ENCODE measurements at regions not wholly inside any gene's neighbourhood (a gene's known extent, or its start where the extent isn't known, plus 50 kb on each side); places are given as distances from the start of the nearest gene placed in this dataset.

DNA sequence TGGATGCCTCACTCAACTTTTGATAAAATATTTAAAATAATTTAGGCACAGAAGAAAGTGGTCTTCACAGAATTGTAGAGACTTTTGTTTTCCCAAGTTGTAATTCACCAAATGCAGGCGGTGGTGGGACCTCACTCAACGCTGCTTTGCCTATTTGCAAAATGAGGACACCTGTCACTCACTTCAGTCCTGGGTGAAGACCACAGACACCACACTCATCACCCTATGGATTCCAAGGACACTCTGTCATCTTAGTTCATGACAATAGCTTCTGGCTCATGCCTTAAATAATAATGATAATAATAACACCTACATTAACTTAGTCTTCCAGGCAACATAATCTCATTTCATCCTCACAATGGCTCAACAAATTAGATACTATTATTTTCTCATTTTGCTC lies 234.4 kb downstream of the RNF152 start:
- TF ChIP-seq, protein P1, sequence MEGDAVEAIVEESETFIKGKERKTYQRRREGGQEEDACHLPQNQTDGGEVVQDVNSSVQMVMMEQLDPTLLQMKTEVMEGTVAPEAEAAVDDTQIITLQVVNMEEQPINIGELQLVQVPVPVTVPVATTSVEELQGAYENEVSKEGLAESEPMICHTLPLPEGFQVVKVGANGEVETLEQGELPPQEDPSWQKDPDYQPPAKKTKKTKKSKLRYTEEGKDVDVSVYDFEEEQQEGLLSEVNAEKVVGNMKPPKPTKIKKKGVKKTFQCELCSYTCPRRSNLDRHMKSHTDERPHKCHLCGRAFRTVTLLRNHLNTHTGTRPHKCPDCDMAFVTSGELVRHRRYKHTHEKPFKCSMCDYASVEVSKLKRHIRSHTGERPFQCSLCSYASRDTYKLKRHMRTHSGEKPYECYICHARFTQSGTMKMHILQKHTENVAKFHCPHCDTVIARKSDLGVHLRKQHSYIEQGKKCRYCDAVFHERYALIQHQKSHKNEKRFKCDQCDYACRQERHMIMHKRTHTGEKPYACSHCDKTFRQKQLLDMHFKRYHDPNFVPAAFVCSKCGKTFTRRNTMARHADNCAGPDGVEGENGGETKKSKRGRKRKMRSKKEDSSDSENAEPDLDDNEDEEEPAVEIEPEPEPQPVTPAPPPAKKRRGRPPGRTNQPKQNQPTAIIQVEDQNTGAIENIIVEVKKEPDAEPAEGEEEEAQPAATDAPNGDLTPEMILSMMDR (IDR thresholded peaks at IDR 0.05), result no peak
- no peak for TF ChIP-seq POLR2A (IDR thresholded peaks at IDR 0.05)

Measured in prostate gland (tissue), 2 donors.